ENCODE measurements at regions not wholly inside any gene's neighbourhood (a gene's known extent, or its start where the extent isn't known, plus 50 kb on each side); places are given as distances from the start of the nearest gene placed in this dataset.

DNA sequence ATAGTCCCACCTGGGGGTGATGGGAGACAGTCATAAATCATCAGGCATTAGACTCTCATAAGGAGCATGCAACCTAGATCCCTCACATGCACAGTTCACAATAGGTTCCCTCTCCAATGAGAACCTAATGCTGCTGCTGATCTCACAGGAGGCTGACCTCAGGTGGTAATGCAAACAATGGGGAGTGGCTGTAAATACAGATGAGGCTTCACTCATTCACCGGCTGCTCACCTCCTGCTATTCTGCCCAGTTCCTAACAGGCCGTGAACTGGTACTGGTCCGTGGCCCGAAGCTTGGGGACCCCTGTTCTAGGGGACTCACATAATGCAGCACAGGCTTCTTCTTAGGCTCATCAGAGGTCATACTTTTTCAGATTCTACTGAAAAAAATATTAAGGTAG lies 625.9 kb upstream of the AGA start:
- no peak for DNase-seq

DNA sequence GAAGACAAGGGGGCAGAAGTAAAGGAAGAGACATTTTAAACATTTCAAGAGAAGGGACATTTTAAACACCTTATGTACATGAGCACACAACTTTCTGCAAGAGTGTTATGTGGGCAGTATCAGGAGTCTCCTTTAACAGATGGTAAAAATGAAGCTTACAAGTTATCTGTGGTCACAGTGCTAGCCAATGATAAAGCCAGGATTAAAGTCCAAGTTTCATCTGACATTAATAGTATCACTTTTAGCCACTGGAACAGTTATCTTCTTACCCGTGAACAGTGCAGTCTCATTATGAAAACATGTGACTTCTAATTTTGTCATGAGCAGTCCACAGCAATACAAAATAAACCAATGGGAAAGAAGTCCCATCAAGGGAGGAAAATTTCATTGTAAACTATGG lies 627.9 kb upstream of the AGA start:
- DNase-seq = no peak

DNA sequence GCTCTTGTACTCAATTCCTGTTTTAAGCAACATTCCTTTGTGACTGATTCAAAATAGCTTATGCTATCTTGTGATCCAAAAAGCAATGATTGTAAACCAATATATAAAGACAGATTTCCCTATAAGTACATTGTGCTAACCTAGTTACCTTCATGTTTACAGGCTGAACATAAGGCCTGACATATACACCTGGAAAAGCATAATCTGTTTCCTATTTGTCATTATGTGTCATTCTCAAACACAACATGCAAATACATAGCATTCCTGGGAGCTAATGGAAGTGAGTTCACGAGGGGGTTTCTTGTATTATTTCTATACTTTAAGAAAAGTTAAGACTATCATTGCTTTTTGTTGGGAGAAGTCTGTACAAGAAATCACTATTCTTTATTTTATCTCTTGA lies 638.1 kb upstream of the AGA start:
- peak; percentile 9 for DNase-seq

DNA sequence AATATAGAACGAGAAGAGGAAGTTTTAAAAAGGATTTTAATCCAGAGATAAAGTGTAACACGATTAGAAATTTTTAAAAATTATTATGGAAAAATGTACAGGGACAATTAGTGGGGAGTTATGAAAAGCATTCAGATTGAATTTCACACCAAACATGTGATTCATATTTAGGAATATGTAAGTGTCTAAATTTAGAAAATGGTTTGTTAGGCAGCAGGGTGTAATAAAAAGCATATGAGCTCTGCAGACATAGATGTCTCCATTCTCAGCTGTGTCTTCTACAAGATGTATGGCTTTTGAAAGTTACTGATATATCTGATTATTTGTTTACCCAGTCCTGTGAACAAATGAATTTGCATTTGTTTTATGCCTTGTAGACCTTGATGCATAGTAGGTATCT lies 638.9 kb upstream of the AGA start:
- peak; percentile 53 for DNase-seq

DNA sequence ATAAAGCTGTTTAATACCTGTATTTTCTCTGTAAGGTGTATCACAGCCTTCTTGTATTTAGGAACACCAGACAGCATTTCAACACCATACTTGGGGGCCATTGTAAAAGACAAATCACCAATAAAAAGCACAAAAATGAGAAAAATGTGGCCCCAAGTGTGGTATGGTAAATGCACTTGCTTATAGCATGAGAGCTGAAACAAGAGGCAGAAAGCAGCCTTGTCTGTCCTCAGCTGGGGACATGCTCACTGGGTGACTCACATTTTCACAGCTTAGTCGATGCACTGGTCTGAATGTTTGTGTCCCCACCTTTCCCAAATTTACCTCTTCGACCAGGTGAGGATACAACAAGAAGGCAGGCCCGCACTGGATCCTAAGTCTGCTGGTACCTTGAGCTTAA lies 639.7 kb upstream of the AGA start:
- peak; percentile 50 for DNase-seq

DNA sequence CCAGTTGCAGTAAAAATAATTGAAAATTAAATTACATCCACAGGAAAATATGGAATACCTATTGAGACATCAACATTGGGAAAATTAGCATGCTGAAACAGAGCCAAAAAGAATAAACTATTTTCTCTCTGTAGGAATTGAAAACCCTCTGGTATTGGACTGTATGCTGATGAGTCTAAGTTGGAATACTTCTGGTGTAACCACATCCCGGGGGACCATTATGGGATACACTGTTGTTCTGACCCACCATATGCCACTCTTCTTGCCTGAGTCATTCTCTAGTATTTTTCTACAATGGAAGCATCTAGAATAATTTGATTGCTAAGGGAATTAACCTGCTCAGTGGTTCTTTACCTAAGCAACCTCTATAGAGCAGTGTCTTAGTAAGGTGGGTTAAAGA lies 640.7 kb upstream of the AGA start:
- DNase-seq = peak; percentile 69

DNA sequence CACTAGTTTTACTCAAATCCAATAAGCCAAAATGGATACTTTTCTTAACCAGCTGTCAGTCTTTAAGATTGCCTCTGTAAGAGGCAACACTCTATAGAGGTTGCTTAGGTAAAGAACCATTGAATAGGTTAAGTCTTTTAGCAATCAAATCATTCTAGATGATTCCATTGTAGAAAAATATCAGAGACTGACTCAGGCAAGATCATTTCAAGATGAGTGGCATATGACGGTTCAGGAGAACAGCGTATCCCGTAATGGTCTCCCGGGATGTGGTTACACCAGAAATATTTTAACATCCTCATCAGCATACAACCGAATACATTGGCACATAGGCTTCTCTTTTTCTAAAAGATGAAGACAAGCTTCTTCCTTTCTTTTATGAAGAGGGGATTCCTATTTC lies 641.7 kb upstream of the AGA start:
- DNase-seq = peak; percentile 18

DNA sequence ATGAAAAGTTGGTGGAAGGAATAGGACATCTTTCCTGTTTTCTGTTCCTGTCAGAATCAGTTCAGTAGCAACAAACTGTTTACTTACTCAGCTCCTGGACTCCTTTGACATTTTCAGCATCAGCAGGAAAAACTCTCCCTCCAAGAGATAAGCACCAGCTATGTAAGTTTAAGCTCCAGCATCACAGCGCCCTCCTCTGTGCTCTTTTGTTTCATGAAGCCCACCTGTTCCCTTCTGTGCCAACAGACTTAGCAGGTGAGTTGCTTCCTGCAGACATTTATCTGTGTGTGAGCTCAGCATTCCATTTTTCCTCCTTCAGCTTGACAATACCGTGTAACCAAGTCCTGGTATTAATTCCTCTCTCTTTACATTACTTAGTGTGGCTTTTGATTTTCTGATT lies 644.1 kb upstream of the AGA start:
- no peak for DNase-seq

DNA sequence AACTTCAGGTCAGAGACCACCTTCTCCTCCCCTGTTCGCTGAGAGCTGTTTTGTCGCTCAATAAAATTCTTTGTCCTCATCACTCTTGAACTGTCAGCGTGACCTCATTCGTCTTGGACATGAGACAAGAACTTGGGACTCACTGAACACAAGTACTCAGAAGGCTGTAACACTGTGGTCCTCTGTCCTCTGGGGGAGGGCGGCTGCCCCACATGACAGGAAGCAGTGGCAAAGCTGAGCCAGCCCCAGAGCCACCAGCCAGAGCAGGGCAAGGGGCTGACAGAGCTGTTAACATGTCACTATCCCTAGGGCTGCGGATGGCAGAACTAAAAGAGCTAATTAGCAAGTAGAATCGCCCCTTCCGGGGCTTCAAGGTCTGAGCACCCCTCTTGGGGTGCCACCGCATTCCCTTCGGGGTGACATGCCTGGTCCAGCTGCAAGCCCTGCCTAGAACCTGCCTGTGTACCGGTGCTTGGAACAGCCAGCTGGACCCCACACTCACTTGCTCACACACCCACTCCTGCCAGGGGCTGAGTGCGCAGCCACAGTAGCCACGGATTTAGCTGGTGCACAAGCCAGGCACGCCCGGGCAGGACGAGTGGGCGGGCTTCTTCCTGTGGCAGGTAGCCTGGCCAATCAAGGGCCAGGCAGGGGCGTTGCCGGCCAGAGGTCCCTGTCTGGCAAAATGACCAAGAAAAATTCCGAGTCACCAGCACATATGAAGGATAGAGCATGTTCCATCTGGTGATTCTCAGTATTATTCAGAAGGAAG lies 648.6 kb upstream of the AGA start:
- DNase-seq = no peak

DNA sequence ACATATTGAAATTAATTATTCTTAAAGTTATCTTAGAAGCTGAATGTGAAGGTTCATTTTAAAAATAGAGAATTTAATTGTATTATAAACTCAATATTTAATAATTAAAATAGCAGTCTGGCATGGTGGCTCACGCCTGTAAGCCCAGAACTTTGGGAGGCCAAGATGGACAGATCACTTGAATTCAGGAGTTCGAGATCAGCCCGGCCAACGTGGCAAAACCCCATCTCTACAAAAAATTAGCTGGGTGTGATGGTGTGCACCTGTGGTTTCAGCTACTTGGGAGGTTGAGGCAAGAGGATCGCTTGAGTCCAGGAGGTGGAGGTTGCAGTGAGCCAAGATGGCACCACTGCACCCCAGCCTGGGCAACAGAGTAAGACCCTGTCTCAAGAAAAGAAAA lies 659.9 kb upstream of the AGA start:
- DNase-seq = no peak

DNA sequence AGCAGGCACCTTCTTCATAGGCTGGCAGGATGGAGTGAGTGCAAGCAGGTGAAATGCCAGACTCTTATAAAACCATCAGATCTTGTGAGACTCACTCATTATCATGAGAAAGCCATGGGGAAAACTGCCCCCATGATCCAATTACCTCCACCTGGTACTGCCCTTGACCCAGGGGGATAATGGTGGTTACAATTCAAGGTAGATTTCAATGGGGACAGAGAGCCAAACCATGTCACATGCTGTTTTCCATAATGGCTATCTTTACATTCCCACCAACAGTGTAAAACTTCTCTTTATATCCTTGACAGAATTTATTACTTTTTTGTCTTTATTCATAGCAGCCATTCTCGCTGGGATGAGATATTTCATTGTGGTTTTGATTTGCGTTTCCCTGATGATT lies 663.0 kb upstream of the AGA start:
- no peak for DNase-seq

DNA sequence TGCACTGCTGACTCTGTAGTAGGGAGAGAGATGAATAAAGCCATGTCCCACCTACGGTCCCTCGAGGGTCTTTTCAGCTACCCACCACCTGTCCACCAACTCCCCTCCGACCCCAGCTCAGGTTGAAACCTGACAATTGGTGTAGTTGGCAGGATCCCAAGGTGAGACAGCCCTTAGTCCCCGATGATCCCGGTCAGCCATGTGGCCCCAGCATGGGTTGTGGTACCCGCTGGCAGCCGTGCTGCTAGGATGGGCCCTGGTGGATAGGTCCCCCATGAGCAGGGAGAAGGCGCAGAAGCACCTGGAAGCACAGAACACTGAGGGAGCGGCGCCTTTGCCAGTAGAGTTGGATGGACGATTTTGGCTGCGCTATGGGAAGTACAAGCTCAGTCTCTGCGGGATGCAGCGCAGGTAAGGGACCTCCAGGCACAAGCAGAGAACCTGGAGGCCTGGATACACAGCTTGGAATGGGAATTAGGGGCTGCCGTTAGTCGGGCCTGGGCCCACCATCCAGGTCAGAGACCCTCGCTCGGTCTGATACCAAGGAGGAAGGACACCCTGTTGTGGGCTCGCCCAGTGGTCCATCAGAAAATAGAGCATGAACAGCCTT lies 694.6 kb upstream of the AGA start:
- DNase-seq = no peak

DNA sequence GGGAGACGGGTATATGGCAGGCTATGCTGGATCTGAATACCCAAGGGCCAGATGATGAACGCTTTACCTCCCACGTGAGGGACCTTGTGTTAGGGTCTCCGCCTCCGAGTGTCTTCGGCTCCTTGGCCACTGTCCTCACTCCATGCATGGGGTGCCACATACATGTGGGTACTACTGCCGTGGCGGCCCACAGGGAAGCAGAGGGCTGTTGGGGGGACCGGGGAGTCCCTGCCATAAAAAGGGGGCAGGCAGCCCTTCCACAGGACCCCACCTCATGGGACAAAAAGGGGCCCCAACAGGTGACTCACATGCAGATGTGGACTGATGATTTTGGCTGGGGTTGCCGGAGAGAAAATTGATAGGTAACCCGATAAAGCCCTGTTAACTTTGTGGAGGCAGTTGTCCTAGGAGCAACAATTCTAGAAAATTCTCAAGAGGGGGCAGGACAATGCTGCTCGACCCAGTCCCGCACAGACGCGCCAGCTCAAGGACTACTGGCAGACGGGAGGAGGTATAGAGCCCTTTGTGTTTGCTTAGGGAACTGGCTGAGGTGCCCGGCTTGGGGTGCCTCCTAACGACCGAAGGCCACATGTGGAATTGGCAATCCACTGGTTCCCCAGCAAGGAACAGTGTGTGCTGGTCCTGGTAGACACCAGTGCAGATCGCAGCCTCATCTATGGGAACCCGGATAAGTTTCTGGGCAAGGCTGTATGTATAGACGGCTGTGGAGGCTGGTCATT lies 695.7 kb upstream of the AGA start:
- no peak for DNase-seq

DNA sequence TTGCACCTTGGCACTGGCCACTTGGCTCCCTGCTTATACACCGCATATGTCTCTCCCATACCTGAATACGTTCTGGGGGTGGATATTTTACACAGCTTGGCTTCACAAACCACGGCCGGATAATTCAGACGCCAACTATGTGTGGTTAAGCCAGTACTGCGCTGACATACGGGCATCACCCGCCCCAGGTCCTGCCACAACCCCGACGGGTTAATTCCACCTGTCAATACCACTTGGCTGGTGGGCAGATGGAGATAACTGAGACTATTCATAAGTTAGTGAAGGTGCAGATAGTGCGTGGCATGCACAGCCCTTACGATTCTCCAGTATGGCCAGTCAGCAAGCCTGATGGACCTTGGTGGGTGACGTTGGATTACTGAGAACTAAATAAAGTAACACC lies 696.3 kb upstream of the AGA start:
- no peak for DNase-seq

DNA sequence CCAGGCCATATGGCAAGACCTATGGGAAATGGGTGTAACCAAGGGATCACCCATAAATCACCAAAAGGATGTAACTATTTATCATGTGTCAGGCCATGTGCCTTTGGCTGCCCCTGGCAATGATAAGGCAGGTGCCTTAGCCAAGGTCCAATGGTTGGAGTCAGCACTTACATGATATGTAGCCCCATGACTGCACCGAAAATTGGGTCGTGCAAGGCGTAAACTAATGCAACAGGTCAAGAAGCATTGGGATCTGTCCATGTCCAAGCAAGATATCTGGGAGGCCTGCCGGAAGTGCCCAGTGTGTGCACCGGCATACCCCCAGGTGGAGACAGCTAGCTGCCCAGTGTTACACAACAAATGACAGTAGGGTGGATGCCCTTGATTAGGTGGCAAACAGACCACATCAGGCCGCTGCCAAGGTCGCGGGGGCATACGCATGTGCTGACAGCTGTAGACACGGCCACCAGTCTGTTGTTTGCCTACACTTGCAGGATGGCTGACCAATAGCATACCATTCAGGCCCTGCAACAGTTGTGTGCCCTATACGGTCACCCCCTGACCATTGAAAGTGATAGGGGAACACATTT lies 698.2 kb upstream of the AGA start:
- DNase-seq = no peak

DNA sequence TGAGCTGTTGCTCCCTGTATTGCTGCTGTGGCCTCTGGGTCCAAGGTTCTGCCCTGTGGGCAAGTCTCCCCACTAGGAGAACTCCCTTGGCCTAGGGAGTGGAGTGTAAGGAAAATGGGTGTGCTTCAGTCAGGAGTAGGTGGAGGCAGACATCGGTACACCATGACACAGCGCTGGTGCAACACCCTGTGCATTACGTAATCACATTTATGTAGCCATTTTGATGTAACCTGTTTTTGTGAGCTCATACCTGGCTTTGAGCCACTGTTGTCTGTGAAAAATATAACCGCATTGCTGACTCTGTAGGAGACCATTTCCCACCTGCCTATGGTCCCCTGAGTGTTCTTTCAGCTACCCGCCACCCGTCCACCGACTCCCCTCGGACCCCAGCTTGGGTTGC lies 700.5 kb upstream of the AGA start:
- DNase-seq = no peak

DNA sequence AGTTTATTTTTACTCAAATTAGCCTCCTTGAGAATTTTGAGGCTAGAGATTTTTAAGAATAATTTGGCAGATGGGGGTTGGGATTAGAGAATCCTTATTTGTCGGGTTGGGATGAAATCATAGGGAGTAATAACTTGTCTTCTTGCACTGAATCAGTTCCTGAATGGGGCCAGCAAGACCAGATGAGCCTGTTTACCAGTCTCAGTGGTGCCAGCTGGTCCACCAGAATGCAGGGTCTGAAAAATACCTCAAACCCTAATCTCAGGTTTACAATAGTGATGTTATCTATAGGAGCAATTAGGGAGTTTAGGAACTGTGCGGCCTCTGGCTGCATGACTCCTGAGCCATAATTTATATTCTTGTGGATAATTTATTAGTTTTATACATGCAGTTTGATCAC lies 705.9 kb upstream of the AGA start:
- no peak for DNase-seq

DNA sequence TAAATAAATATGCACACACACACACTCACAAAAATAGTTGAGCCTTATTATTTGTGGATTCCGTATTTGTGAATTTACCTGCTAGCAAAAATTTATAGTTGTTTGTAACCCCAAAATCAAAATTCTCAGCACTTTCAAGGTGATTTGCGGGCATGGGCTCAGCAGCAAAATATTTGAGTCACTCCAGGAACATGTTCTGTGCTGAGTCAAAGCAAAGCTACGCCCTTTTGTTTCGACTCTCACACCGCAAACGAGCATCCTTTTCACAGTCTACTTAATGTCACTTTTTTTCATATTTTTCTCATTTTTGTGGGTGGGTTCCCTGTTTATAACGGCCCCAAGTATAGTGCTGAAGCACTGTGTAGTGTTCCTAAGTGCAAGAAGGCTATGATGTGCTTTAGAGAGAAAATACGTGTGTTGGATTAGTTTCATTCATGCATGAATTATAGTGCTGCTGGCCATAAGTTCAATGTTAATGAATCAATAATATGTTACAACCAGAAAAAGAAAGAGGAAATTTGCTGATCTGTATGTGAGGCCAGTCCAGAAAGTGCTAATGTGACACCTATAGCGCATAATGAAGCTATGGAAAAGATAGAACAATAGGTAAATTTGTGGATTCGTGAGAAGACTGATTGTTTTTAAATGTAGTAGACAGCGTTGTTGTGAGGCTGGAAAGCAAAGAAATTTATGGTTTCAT lies 723.2 kb upstream of the AGA start:
- peak; percentile 11 for DNase-seq

DNA sequence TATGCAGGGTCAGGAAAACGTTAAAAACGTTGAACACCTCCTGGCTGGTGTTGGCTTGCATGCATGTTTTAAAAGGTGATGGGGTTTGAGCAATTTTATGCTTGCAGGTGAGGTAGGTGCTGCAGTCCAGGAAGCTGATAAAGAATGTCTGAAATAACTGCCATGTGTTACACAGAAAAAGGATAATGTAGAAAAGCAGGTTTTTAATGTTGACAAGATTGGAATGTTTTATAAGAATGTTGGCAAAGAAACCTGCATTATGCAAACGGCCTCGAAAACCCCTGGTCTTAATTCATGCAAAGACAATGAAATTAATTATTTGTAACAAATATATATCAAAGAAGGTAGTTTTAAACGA lies 723.7 kb upstream of the AGA start:
- DNase-seq = no peak

DNA sequence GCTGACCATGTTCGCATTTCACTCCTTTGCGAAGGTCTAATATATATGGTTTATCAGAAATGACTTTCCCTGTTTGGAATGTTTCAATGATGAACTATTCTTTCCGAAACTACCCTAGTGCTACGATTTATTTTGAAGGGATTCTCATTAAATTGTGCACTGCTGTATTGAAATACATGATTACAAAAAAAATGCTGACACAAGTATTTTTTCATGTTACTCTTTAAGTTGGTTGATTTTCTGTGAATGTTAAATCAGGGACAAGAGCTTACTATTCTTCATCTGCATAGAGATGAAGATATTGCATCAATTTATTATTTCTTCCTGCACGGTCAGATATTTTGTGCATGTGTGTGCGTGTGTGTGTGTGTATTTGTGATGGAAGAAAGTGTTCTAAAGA lies 731.5 kb upstream of the AGA start:
- DNase-seq = no peak

DNA sequence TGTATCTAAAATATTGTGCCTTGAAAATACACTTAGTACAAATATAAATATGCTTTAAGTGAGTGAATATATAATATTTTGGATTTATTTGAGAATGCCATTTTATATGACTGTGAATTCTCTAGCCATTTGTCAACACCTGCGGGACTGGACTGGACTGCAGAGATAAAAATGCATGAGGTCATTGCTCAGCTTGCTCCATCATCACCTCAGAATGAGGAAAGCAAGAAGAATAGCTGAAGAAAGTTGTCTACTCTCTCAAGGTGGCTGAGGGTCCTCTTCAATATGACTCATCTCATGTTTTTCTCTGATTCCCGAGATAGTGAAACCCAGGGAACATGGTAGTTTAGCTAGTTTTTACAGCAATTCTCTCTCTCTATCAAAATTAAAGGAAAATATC lies 732.5 kb upstream of the AGA start:
- peak; percentile 40 for DNase-seq

DNA sequence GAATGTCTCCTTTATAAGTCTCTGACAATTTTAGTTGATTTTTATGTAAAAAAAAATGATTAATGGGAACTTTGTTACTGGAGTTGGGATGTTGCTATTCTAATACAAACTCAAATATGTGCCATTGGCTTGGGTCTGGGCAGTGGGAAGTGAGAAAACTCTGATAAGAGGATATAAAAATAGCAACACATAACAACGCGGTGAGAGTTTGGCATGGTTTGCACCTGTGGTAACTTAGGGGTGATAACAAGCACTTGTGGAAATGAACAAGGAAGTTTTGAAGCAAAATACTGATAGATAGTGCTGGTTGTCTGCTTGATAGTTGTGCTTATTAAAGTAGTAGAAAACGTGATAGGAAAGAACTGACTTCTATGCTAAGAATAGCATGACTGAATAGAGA lies 743.3 kb upstream of the AGA start:
- no peak for DNase-seq

DNA sequence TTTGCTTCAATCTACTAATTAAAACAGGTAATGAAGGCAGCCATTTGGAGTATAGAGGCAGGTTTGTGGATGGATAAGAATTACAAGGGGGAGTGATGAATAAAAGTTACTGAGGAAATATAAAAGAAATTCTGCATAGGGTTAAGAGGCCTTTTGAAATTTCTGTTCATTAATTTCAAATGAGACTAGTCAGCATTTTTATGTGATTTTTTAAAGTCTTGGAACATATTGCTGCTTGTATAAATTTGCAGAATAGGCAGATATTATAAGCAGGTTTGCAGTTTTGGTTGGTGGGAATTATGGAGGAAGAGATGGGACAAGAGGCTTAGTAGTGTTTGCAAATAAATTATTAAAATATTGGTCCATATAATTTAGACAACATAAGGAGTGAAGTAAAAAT lies 750.4 kb upstream of the AGA start:
- no peak for DNase-seq
